ENCODE measurements at regions not wholly inside any gene's neighbourhood (a gene's known extent, or its start where the extent isn't known, plus 50 kb on each side); places are given as distances from the start of the nearest gene placed in this dataset.

- no peak overlapping the region for H3K4me3 ChIP-seq (ENCODE audit: control insufficient read depth, low read depth, low read length)
- TF ChIP-seq CTCF (conservative IDR thresholded peaks at IDR 0.05; ENCODE audit: control insufficient read depth, insufficient read depth, low read depth, low read length) = no peak
- peak; percentile 94 for DNase-seq (ENCODE audit: low read depth)
These were observed 438.9 kb downstream of the GRXCR1 start for GRCh38 chr4:43331226-43332051.

DNA sequence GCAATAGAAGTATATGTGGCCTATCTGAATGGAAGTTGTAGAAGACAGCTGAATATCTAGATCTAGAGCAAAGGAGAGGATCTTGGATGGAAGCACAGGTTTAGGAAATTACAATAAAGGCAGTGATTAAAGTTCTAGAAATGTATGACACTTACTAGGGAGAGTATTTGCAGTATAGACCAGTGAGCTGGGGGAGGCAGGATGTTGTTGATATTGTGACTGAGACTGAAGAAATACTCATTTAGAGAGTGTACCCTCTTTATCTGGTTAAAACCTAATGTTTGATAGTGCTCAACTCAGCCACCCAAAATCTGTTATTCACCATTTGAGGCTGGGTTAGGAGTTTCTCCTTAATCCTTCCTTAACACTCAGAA is 439.5 kb downstream of the GRXCR1 start:
- no peak for TF ChIP-seq CTCF (conservative IDR thresholded peaks at IDR 0.05; ENCODE audit: control insufficient read depth, insufficient read depth, low read depth, low read length)
- DNase-seq (ENCODE audit: low read depth) = no peak

DNA sequence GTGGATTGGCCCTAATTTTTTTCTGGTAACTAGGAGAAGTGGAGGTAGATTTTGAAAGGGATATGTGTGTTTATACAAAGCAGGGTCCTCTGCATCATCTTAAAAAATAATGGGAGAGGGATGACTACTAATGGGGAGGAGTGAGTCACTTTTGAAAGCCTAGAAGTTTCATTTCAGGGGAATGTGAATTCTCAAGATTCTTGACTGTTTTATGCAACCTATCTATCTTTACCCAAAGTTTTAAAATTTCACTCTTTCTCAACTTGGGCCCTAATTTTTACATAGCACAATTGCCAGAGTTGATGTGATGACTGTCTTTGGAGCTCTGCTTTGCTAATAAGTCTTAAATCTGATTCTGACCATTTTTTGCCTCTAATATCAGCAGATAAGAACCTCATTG is 445.2 kb downstream of the GRXCR1 start:
- peak; percentile 73 for DNase-seq (ENCODE audit: low read depth)
- TF ChIP-seq CTCF (conservative IDR thresholded peaks at IDR 0.05; ENCODE audit: control insufficient read depth, insufficient read depth, low read depth, low read length) = no peak
- no peak overlapping the region for H3K4me3 ChIP-seq (ENCODE audit: control insufficient read depth, low read depth, low read length)

More for the DNA sequence above, 439.5 kb downstream of the GRXCR1 start:
- H3K4me3 ChIP-seq (ENCODE audit: control insufficient read depth, low read depth, low read length) = no peak overlapping the region

- H3K4me3 ChIP-seq (ENCODE audit: control insufficient read depth, low read depth, low read length) = no peak overlapping the region
- DNase-seq (ENCODE audit: low read depth) = peak; percentile 92
- TF ChIP-seq CTCF (conservative IDR thresholded peaks at IDR 0.05; ENCODE audit: control insufficient read depth, insufficient read depth, low read depth, low read length) = no peak
These were observed 446.9 kb downstream of the GRXCR1 start for GRCh38 chr4:43339435-43339834.

- DNase-seq (ENCODE audit: low read depth) = peak; percentile 16
- no peak for TF ChIP-seq CTCF (conservative IDR thresholded peaks at IDR 0.05; ENCODE audit: control insufficient read depth, insufficient read depth, low read depth, low read length)
- H3K4me3 ChIP-seq (ENCODE audit: control insufficient read depth, low read depth, low read length) = no peak overlapping the region
These were observed 449.2 kb downstream of the GRXCR1 start for GRCh38 chr4:43341741-43342140.

GRCh38 chr4:43343298-43343697 is 450.8 kb downstream of the GRXCR1 start:
- DNase-seq (ENCODE audit: low read depth) = no peak
- no peak for TF ChIP-seq CTCF (conservative IDR thresholded peaks at IDR 0.05; ENCODE audit: control insufficient read depth, insufficient read depth, low read depth, low read length)
- no peak overlapping the region for H3K4me3 ChIP-seq (ENCODE audit: control insufficient read depth, low read depth, low read length)
